ENCODE measurements at regions not wholly inside any gene's neighbourhood (a gene's known extent, or its start where the extent isn't known, plus 50 kb on each side); places are given as distances from the start of the nearest gene placed in this dataset.
"Not testable (repeated sequence)": the region's sequence is repeated elsewhere in the genome, so short reads cannot be mapped to it uniquely, and the experiment has no call there.

- TF ChIP-seq PBX3 (IDR thresholded peaks at IDR 0.05) (no peak), GATA3 (IDR thresholded peaks at IDR 0.05; ENCODE audit: borderline replicate concordance) (peak; percentile 65), HOXA7 (CRISPR knock-in tag; IDR thresholded peaks at IDR 0.05) (no peak)
Measured at GRCh38 chr7:81462672-81463071, 307.2 kb downstream of the HGF start (continued).

GRCh38 chr7:81460250-81461045, 309.4 kb downstream of the HGF start:
- no peak overlapping the region for H3K4me2 ChIP-seq
- ATAC-seq, result no peak
- DNase-seq (ENCODE audit: low read depth in 1 of 2, low spot score in 1 of 2), result no peak
- CTCF ChIA-PET, result interaction anchor here (1.2 to 3.0 kb wide), 3 partner anchors 10 to 543 kb away, joined by 4 to 13 read pairs (median 4); partner anchors contain the start of gene SEMA3C
- POLR2A ChIA-PET, result interaction anchor here (1.2 kb wide), 1 partner anchor 541 kb away, joined by 5 read pairs; the partner anchor contains the start of gene SEMA3C
- TF ChIP-seq HOXB13 (CRISPR knock-in tag; IDR thresholded peaks at IDR 0.05; ENCODE audit: low read depth), result no peak
- TF ChIP-seq MAFK (IDR thresholded peaks at IDR 0.05; ENCODE audit: partially characterized antibody), result no peak
- no peak for TF ChIP-seq GATA3 (IDR thresholded peaks at IDR 0.05; ENCODE audit: borderline replicate concordance)
- TF ChIP-seq CEBPB (IDR thresholded peaks at IDR 0.05), result no peak
- no peak for TF ChIP-seq RFX5 (IDR thresholded peaks at IDR 0.05)
- no peak for TF ChIP-seq EHF (CRISPR knock-in tag; IDR thresholded peaks at IDR 0.05)
- no peak for TF ChIP-seq PBX3 (IDR thresholded peaks at IDR 0.05)
- TF ChIP-seq HES2 (IDR thresholded peaks at IDR 0.05), result no peak
- TF ChIP-seq FOXS1 (CRISPR knock-in tag; IDR thresholded peaks at IDR 0.05), result no peak
- H3K4me1 ChIP-seq, result peaks cover 30% of the 10 kb centered on the region
- H3K4me3 ChIP-seq, result no peak overlapping the region
- FAIRE-seq, result no peak
- H3K27ac ChIP-seq, result peak overlapping the region in 1 of 2 experiments; percentile 54; a peak in 4 of 6 replicates
- no peaks in the 10 kb centered on the region for H3K9me3 ChIP-seq
- WGBS (ENCODE audit: missing lambda C conversion rate), result 77% methylated on average over 1 of the region's 1 CpG

GRCh38 chr7:81459485-81459884, 310.4 kb downstream of the HGF start:
- TF ChIP-seq POLR2A (IDR thresholded peaks at IDR 0.05; ENCODE audit: low read length) (no peak), ZNF302 (CRISPR knock-in tag; IDR thresholded peaks at IDR 0.05) (no peak), MAFK (IDR thresholded peaks at IDR 0.05; ENCODE audit: partially characterized antibody) (peak; percentile 58), HOXB5 (CRISPR knock-in tag; IDR thresholded peaks at IDR 0.05) (no peak)
- no peak for DNase-seq (ENCODE audit: low read depth in 1 of 2, low spot score in 1 of 2)
- POLR2A ChIA-PET, result no interaction called here
- peak overlapping the region in 1 of 2 experiments; percentile 42; a peak in 3 of 6 replicates for H3K27ac ChIP-seq
- no peak for FAIRE-seq
- peaks cover 30% of the 10 kb centered on the region for H3K4me1 ChIP-seq
- ATAC-seq, result no peak
- H3K9me3 ChIP-seq, result no peaks in the 10 kb centered on the region
- H3K4me3 ChIP-seq, result no peak overlapping the region
- CTCF ChIA-PET, result interaction anchor here (2.0 to 9.4 kb wide), 3 partner anchors 11 to 543 kb away, joined by 9 to 63 read pairs (median 13); partner anchors contain the start of gene SEMA3C
- H3K4me2 ChIP-seq, result no peak overlapping the region
- WGBS (ENCODE audit: missing lambda C conversion rate), result 93% methylated on average over 2 of the region's 2 CpGs

GRCh38 chr7:81457852-81458522, 311.9 kb downstream of the HGF start:
- no peak overlapping the region for H3K4me3 ChIP-seq
- DNase-seq (ENCODE audit: low read depth in 1 of 2, low spot score in 1 of 2) (peak; percentile 28 to 50), ATAC-seq (no peak), FAIRE-seq (no peak)
- TF ChIP-seq CTCF (IDR thresholded peaks at IDR 0.05) (peak; percentile 69), RAD21 (conservative IDR thresholded peaks at IDR 0.05 in 1 of 2, IDR thresholded peaks at IDR 0.05 in 1 of 2) (peak; percentile 82 to 90), BHLHE40 (IDR thresholded peaks at IDR 0.05; ENCODE audit: low read depth, low read length) (no peak), SMC3 (IDR thresholded peaks at IDR 0.05) (peak; percentile 88), JUN (IDR thresholded peaks at IDR 0.05) (no peak), ZC3H11A (IDR thresholded peaks at IDR 0.05) (no peak)
- peaks cover 25% of the 10 kb centered on the region for H3K4me1 ChIP-seq
- H3K9me3 ChIP-seq, result no peaks in the 10 kb centered on the region
- ChIA-PET POLR2A (interaction anchor here (2.8 kb wide), 1 partner anchor 539 kb away, joined by 20 read pairs; the partner anchor contains the start of gene SEMA3C), CTCF (interaction anchor here (0.6 to 9.4 kb wide), 21 partner anchors 11 to 780 kb away, joined by 3 to 63 read pairs (median 4); partner anchors contain the start of gene SEMA3C)
- WGBS (ENCODE audit: missing lambda C conversion rate), result 1% methylated on average over 1 of the region's 1 CpG
- peak overlapping the region; percentile 17 to 76; a peak in 4 of 6 replicates for H3K27ac ChIP-seq
- no peak overlapping the region for H3K4me2 ChIP-seq

GRCh38 chr7:81453770-81454169, 316.1 kb downstream of the HGF start:
- ATAC-seq; H3K4me2 ChIP-seq; H3K9me3 ChIP-seq; DNase-seq (ENCODE audit: low read depth in 1 of 2, low spot score in 1 of 2); POLR2A ChIA-PET; FAIRE-seq; H3K4me1 ChIP-seq; H3K4me3 ChIP-seq; H3K27ac ChIP-seq: not testable (repeated sequence)
- CTCF ChIA-PET, result interaction anchor here (9.4 kb wide), 1 partner anchor 533 kb away, joined by 63 read pairs; the partner anchor contains the start of gene SEMA3C
